Mesothelial cell of epicardium (in vitro differentiated cells): ENCODE measurements at regions not wholly inside any gene's neighbourhood (a gene's known extent, or its start where the extent isn't known, plus 50 kb on each side); places are given as distances from the start of the nearest gene placed in this dataset.
"Not testable (repeated sequence)": the region's sequence is repeated elsewhere in the genome, so short reads cannot be mapped to it uniquely, and the experiment has no call there.

ENCODE experiments used
- DNase-seq, 2 experiments: peaks; one replicate each; pipeline ENCODE4 v3.0.0; 2021; ENCODE audit warnings: low spot score in 2 of 2; ENCODE audit not compliant: unreplicated experiment in 2 of 2
- H3K27ac Mint-ChIP-seq: 2 replicates; pipeline ENCODE4 v1.8.0; 2021; ENCODE audit warnings: mixed read lengths
- H3K27me3 Mint-ChIP-seq: 2 replicates; pipeline ENCODE4 v1.8.0; 2021; ENCODE audit warnings: low read depth, mixed read lengths
- H3K36me3 Mint-ChIP-seq: 2 replicates; pipeline ENCODE4 v1.8.0; 2021; ENCODE audit warnings: mixed read lengths
- H3K4me1 Mint-ChIP-seq: 2 replicates; pipeline ENCODE4 v1.8.0; 2021; ENCODE audit warnings: mixed read lengths
- H3K4me3 Mint-ChIP-seq: 2 replicates; pipeline ENCODE4 v1.8.0; 2021; ENCODE audit warnings: mild to moderate bottlenecking, moderate library complexity, mixed read lengths
- H3K9me3 Mint-ChIP-seq: 2 replicates; pipeline ENCODE4 v1.8.0; 2021; ENCODE audit warnings: mixed read lengths
- CTCF ChIP-seq: fragments of 200-600 bp; sonication (generic); IDR thresholded peaks from one replicate; pipeline ENCODE4 v1.5.0; 2021; ENCODE audit warnings: antibody characterized with exemption; ENCODE audit not compliant: unreplicated experiment

- TF ChIP-seq CTCF, result no peak
- no peak overlapping the region for H3K4me3 Mint-ChIP-seq
- H3K27ac Mint-ChIP-seq, result no peak overlapping the region
- H3K36me3 Mint-ChIP-seq, result peaks cover 6% of the 10 kb centered on the region
- H3K27me3 Mint-ChIP-seq, result no peaks in the 10 kb centered on the region
- peaks cover 56% of the 10 kb centered on the region for H3K9me3 Mint-ChIP-seq
- DNase-seq, result no peak
- H3K4me1 Mint-ChIP-seq, result no peaks in the 10 kb centered on the region
Observed at GRCh38 chr14:106286697-106287290, 760.4 kb downstream of the TMEM121 start.

GRCh38 chr14:106287506-106287905 lies 761.1 kb downstream of the TMEM121 start:
- H3K9me3 Mint-ChIP-seq, result peaks cover 52% of the 10 kb centered on the region
- TF ChIP-seq CTCF, result no peak
- no peak for DNase-seq
- H3K27ac Mint-ChIP-seq, result no peak overlapping the region
- no peaks in the 10 kb centered on the region for H3K4me1 Mint-ChIP-seq
- peaks cover 6% of the 10 kb centered on the region for H3K36me3 Mint-ChIP-seq
- no peaks in the 10 kb centered on the region for H3K27me3 Mint-ChIP-seq
- no peak overlapping the region for H3K4me3 Mint-ChIP-seq

- Mint-ChIP-seq H3K27ac (no peak overlapping the region), H3K9me3 (peaks cover 51% of the 10 kb centered on the region), H3K4me1 (no peaks in the 10 kb centered on the region), H3K36me3 (peaks cover 4% of the 10 kb centered on the region), H3K27me3 (no peaks in the 10 kb centered on the region), H3K4me3 (no peak overlapping the region)
- no peak for TF ChIP-seq CTCF
- DNase-seq, result no peak
Observed at GRCh38 chr14:106291626-106292025, 765.2 kb downstream of the TMEM121 start.

GRCh38 chr14:106294324-106294723 lies 767.9 kb downstream of the TMEM121 start:
- no peak overlapping the region for H3K4me3 Mint-ChIP-seq
- no peak overlapping the region for H3K27ac Mint-ChIP-seq
- H3K27me3 Mint-ChIP-seq, result no peaks in the 10 kb centered on the region
- no peaks in the 10 kb centered on the region for H3K4me1 Mint-ChIP-seq
- peaks cover 2% of the 10 kb centered on the region for H3K36me3 Mint-ChIP-seq
- DNase-seq, result no peak
- H3K9me3 Mint-ChIP-seq, result peaks cover 71% of the 10 kb centered on the region
- TF ChIP-seq CTCF, result no peak

GRCh38 chr14:106300951-106301510 lies 774.6 kb downstream of the TMEM121 start:
- H3K4me3 Mint-ChIP-seq, H3K36me3 Mint-ChIP-seq, H3K4me1 Mint-ChIP-seq, H3K27ac Mint-ChIP-seq, DNase-seq, H3K27me3 Mint-ChIP-seq: not testable (repeated sequence)
- H3K9me3 Mint-ChIP-seq, result peaks cover 81% of the 10 kb centered on the region

GRCh38 chr14:106301609-106302008 lies 775.2 kb downstream of the TMEM121 start:
- H3K36me3 Mint-ChIP-seq, H3K27ac Mint-ChIP-seq, DNase-seq, H3K4me1 Mint-ChIP-seq, H3K27me3 Mint-ChIP-seq, H3K4me3 Mint-ChIP-seq: not testable (repeated sequence)
- H3K9me3 Mint-ChIP-seq, result peaks cover 84% of the 10 kb centered on the region

GRCh38 chr14:106302661-106303060 lies 776.3 kb downstream of the TMEM121 start:
- Mint-ChIP-seq H3K9me3 (peaks cover 81% of the 10 kb centered on the region), H3K4me1 (no peaks in the 10 kb centered on the region), H3K4me3 (no peak overlapping the region), H3K27me3 (no peaks in the 10 kb centered on the region), H3K36me3 (no peaks in the 10 kb centered on the region), H3K27ac (no peak overlapping the region)
- no peak for TF ChIP-seq CTCF
- DNase-seq, result no peak
